ENCODE measurements at regions not wholly inside any gene's neighbourhood (a gene's known extent, or its start where the extent isn't known, plus 50 kb on each side); places are given as distances from the start of the nearest gene placed in this dataset.

GRCh38 chr22:49092716-49093115, 735.0 kb downstream of the BRD1 start:
- TF ChIP-seq CTCF (IDR thresholded peaks at IDR 0.05 in 8 of 11, conservative IDR thresholded peaks at IDR 0.05 in 3 of 11) (no peak), POLR2A (IDR thresholded peaks at IDR 0.05) (no peak)

Measured in spleen (tissue), 7 donors.